ENCODE measurements at regions not wholly inside any gene's neighbourhood (a gene's known extent, or its start where the extent isn't known, plus 50 kb on each side); places are given as distances from the start of the nearest gene placed in this dataset.
A peak's percentile ranks its signal among the peaks of the same experiment; 100 is the strongest.

GRCh38 chr14:89600950-89601826 is 184.2 kb upstream of the FOXN3 start:
- no peak for DNase-seq

GRCh38 chr14:89600029-89600428 is 183.0 kb upstream of the FOXN3 start:
- DNase-seq: no peak

- peak; percentile 32 for DNase-seq
Observed at GRCh38 chr14:89598548-89599186, 181.6 kb upstream of the FOXN3 start.

- no peak for DNase-seq
Observed at GRCh38 chr14:89592961-89593360, 175.9 kb upstream of the FOXN3 start.

GRCh38 chr14:89589400-89590118 is 172.5 kb upstream of the FOXN3 start:
- peak; percentile 96 for DNase-seq

- no peak for DNase-seq
Observed at GRCh38 chr14:89588840-89589296, 171.8 kb upstream of the FOXN3 start.

- DNase-seq: no peak
Observed at GRCh38 chr14:89588016-89588415, 171.0 kb upstream of the FOXN3 start.

- DNase-seq: no peak
Observed at GRCh38 chr14:89587136-89587420, 170.0 kb upstream of the FOXN3 start.

GRCh38 chr14:89586258-89587135 is 169.5 kb upstream of the FOXN3 start:
- DNase-seq: peak; percentile 70

- DNase-seq: peak; percentile 40
Observed at GRCh38 chr14:89578156-89578555, 161.1 kb upstream of the FOXN3 start.

GRCh38 chr14:89576960-89577359 is 159.9 kb upstream of the FOXN3 start:
- no peak for DNase-seq

- no peak for DNase-seq
Observed at GRCh38 chr14:89576145-89576927, 159.3 kb upstream of the FOXN3 start.

- DNase-seq: no peak
Observed at GRCh38 chr14:89575386-89576061, 158.5 kb upstream of the FOXN3 start.

- no peak for DNase-seq
Observed at GRCh38 chr14:89574420-89574819, 157.4 kb upstream of the FOXN3 start.

GRCh38 chr14:89573399-89573657 is 156.3 kb upstream of the FOXN3 start:
- no peak for DNase-seq

GRCh38 chr14:89572596-89573398 is 155.8 kb upstream of the FOXN3 start:
- no peak for DNase-seq

GRCh38 chr14:89571491-89571890 is 154.5 kb upstream of the FOXN3 start:
- DNase-seq: no peak

- DNase-seq: peak; percentile 39
Observed at GRCh38 chr14:89566644-89567415, 149.8 kb upstream of the FOXN3 start.

GRCh38 chr14:89566180-89566579 is 149.1 kb upstream of the FOXN3 start:
- DNase-seq: no peak

- DNase-seq: no peak
Observed at GRCh38 chr14:89565607-89566006, 148.6 kb upstream of the FOXN3 start.

Data from MV-4-11 (cell line).